ENCODE measurements at regions not wholly inside any gene's neighbourhood (a gene's known extent, or its start where the extent isn't known, plus 50 kb on each side); places are given as distances from the start of the nearest gene placed in this dataset.

DNA sequence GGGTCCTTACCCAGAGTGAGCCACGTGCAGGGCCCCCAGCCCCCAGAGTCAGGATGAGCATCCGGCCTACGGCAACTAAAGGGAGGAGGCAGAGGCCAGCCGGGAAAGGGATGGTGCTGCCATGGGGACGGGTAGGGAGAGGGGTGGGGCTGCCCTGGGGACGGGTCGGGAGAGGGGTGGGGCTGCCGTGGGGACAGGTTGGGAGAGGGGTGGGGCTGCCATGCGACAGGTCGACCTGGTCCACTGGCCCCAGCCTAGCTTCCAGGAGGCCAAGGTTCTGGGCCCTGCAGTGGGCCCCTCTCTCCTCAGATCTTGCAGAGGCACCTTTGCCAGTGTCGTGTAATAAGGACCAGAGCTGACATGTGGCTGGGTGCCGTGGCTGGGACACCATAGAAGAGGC is 187.7 kb downstream of the BRD1 start:
- TF ChIP-seq, protein P1, sequence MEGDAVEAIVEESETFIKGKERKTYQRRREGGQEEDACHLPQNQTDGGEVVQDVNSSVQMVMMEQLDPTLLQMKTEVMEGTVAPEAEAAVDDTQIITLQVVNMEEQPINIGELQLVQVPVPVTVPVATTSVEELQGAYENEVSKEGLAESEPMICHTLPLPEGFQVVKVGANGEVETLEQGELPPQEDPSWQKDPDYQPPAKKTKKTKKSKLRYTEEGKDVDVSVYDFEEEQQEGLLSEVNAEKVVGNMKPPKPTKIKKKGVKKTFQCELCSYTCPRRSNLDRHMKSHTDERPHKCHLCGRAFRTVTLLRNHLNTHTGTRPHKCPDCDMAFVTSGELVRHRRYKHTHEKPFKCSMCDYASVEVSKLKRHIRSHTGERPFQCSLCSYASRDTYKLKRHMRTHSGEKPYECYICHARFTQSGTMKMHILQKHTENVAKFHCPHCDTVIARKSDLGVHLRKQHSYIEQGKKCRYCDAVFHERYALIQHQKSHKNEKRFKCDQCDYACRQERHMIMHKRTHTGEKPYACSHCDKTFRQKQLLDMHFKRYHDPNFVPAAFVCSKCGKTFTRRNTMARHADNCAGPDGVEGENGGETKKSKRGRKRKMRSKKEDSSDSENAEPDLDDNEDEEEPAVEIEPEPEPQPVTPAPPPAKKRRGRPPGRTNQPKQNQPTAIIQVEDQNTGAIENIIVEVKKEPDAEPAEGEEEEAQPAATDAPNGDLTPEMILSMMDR (IDR thresholded peaks at IDR 0.05; ENCODE audit: control insufficient read depth, insufficient read depth, low read depth, low read length, missing control alignments), result no peak
- no peak for DNase-seq (ENCODE audit: low read depth)
- no peak overlapping the region for H3K4me3 ChIP-seq (ENCODE audit: control insufficient read depth, low read depth, low read length)

DNA sequence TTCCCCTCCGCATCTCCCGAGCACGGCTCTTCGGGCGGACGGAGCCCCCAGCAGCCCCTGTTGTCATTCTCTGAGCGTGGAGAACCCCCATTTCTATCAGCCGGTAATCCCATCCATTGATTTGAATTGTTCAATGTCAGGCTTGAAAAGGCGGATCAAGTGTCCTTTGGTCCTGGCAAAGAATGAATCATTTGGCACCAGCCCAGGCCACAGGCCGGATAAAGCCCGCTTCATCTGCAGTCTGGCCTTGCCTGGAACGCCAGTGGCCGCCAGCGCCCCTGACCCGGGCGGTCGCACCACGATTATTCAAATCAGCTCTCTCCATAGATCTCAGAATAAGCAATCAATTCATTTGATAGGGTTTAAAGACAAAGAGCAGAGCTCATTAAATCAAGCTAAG is 188.9 kb downstream of the BRD1 start:
- no peak for DNase-seq (ENCODE audit: low read depth)
- TF ChIP-seq, protein P1 (IDR thresholded peaks at IDR 0.05; ENCODE audit: control insufficient read depth, insufficient read depth, low read depth, low read length, missing control alignments), result no peak
- no peak overlapping the region for H3K4me3 ChIP-seq (ENCODE audit: control insufficient read depth, low read depth, low read length)

DNA sequence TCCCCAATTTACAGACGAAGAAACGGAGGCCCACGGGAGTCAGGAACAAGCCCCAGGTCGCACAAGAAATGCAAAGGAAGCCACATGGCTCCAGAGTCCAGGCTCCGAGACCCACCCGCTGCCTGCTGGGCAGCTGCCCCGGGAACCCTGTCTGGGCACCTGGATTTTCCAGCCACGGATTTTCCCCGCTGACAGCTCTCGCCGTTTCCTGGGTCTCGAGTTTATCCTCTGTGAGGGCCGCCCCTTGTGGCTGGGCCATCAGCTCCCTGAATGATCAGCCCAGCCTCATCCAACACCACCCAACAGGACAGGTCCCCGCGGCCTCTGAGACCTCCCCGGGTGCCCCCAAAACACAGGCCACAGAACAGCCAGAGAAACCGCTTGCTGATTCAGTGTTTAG is 189.7 kb downstream of the BRD1 start:
- TF ChIP-seq, protein P1 (IDR thresholded peaks at IDR 0.05; ENCODE audit: control insufficient read depth, insufficient read depth, low read depth, low read length, missing control alignments), result no peak
- DNase-seq (ENCODE audit: low read depth), result no peak
- H3K4me3 ChIP-seq (ENCODE audit: control insufficient read depth, low read depth, low read length), result no peak overlapping the region

DNA sequence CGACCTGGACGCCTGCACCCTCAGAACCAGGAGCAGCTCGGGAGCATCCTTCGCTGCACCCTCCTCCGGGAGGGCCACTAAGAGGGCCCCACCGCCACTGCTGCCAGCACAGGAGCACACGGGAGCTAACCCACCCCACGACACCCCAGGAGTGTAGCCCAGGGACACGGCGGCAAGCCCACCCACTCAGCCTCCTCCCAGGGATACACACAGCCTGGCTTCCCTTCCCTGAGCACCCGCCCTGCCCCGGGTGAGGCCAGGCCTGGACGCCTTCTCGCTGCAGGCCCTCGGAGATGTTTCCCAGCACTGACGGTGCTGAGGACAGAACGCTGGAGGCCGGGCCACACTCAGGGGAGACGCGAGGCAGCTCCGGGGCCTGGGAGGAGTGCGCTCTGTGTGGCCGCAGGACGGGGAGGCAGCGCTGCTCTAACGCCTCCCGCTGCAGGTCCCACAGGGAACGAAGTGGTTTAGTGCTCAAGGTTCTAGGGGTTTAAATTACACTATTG is 190.4 kb downstream of the BRD1 start:
- no peak overlapping the region for H3K4me3 ChIP-seq (ENCODE audit: control insufficient read depth, low read depth, low read length)
- TF ChIP-seq, protein P1 (IDR thresholded peaks at IDR 0.05; ENCODE audit: control insufficient read depth, insufficient read depth, low read depth, low read length, missing control alignments), result no peak
- no peak for DNase-seq (ENCODE audit: low read depth)

DNA sequence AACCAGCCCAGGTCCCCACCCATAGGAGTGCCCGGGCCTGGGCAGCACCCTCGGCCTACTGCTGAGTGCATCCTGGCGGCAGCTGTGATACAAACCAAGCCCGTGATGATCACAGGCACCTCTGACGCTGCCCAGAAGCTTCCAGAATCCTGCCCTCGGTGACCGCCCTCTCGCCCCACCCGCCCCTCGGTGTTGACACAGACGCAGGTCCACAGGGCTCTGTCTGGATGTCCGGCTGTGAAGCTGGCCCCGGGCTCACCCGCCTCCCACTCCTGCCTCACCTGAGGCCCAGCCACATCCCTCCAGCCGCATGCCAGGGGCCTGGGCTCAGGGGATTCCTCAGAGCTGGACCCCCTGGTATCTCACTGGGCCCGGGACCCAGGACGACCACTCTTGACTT is 191.0 kb downstream of the BRD1 start:
- TF ChIP-seq, protein P1 (IDR thresholded peaks at IDR 0.05; ENCODE audit: control insufficient read depth, insufficient read depth, low read depth, low read length, missing control alignments), result no peak
- H3K4me3 ChIP-seq (ENCODE audit: control insufficient read depth, low read depth, low read length), result no peak overlapping the region
- DNase-seq (ENCODE audit: low read depth), result no peak

DNA sequence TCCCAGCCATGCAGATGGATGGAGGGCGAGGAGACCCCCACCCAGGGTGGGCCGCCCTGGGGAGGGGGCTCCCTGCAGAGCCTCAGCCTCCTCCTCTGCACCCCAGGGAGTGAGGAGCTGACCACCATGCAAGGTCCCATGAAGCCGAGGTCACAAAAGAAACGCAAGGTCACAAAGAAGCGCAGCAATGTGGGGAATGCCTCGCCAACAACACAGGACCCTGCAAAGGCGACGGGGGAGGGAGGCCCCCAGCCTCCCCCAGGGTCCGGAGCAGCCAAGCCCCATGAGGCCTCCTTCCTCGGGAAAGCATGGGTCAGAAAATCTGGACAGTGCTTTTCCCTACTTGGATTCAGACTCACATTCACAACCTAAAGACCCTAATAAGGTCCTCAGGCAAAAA is 191.5 kb downstream of the BRD1 start:
- DNase-seq (ENCODE audit: low read depth), result no peak
- H3K4me3 ChIP-seq (ENCODE audit: control insufficient read depth, low read depth, low read length), result no peak overlapping the region
- TF ChIP-seq, protein P1 (IDR thresholded peaks at IDR 0.05; ENCODE audit: control insufficient read depth, insufficient read depth, low read depth, low read length, missing control alignments), result no peak

Data from AG09309 (cell line).